Activated CD4-positive, alpha-beta T cell treated with anti-CD3 and anti-CD28 coated beads for 36 hours (primary cell): ENCODE measurements at regions not wholly inside any gene's neighbourhood (a gene's known extent, or its start where the extent isn't known, plus 50 kb on each side); places are given as distances from the start of the nearest gene placed in this dataset.

ENCODE experiments used
- ATAC-seq: fragments of 200-7000 bp; cut with Tn5 transposase; one replicate; pipeline ENCODE4 v1.10.0; 2021; ENCODE audit warnings: mild to moderate bottlenecking, moderate library complexity
- CTCF ChIA-PET: fragments of 350-600 bp; sonication (Branson Sonifier 250); formaldehyde crosslinking; loops from one replicate; lab custom pipeline; 2021; ENCODE audit warnings: antibody characterized with exemption; lab: Charles Lee
- POLR2A ChIA-PET: fragments of 350-600 bp; sonication (Branson Sonifier 250); formaldehyde crosslinking; loops from one replicate; lab custom pipeline; 2021; ENCODE audit warnings: antibody characterized with exemption, inconsistent platforms; lab: Charles Lee
- DNase-seq: peaks from one replicate; pipeline ENCODE4 v3.0.0-alpha.2; 2020
- H3K27ac Mint-ChIP-seq: one replicate; pipeline ENCODE4 v1.8.0; 2021; ENCODE audit warnings: mixed read lengths
- H3K27me3 Mint-ChIP-seq: one replicate; pipeline ENCODE4 v1.8.0; 2021; ENCODE audit warnings: mixed read lengths
- H3K36me3 Mint-ChIP-seq: one replicate; pipeline ENCODE4 v1.8.0; 2021; ENCODE audit warnings: low read depth, mixed read lengths
- H3K4me1 Mint-ChIP-seq: one replicate; pipeline ENCODE4 v1.8.0; 2021; ENCODE audit warnings: mixed read lengths
- H3K4me3 Mint-ChIP-seq: one replicate; pipeline ENCODE4 v1.8.0; 2021; ENCODE audit warnings: mild to moderate bottlenecking, moderate library complexity, mixed read lengths
- H3K9me3 Mint-ChIP-seq: one replicate; pipeline ENCODE4 v1.8.0; 2021; ENCODE audit warnings: low read depth, mixed read lengths
- intact Hi-C, 2 experiments: fragments of 100-400 bp; cut with DNase I in 1 of 2; cut with micrococcal nuclease in 1 of 2; formaldehyde crosslinking; loops; one replicate each; pipeline versions ENCODE4 v1.14.2 to v1.15.1; 2022 to 2024; cut with DNase I, micrococcal nuclease

GRCh38 chr13:59352600-59352999, 811.1 kb downstream of the DIAPH3 start:
- ChIA-PET CTCF (no interaction called here), POLR2A (no interaction called here)
- H3K4me1 Mint-ChIP-seq, result no peaks in the 10 kb centered on the region
- peaks cover 5% of the 10 kb centered on the region for H3K27me3 Mint-ChIP-seq
- no peak overlapping the region for H3K27ac Mint-ChIP-seq
- intact Hi-C loops, result no loop called here
- H3K4me3 Mint-ChIP-seq, result no peak overlapping the region
- no peaks in the 10 kb centered on the region for H3K36me3 Mint-ChIP-seq
- no peaks in the 10 kb centered on the region for H3K9me3 Mint-ChIP-seq
- ATAC-seq (no peak), DNase-seq (no peak)

GRCh38 chr13:59354665-59355369, 808.9 kb downstream of the DIAPH3 start:
- no peak overlapping the region for H3K27ac Mint-ChIP-seq
- no peaks in the 10 kb centered on the region for H3K9me3 Mint-ChIP-seq
- intact Hi-C loops, result no loop called here
- H3K4me1 Mint-ChIP-seq, result peaks cover 2% of the 10 kb centered on the region
- DNase-seq (no peak), ATAC-seq (no peak)
- H3K27me3 Mint-ChIP-seq, result peaks cover 2% of the 10 kb centered on the region
- POLR2A ChIA-PET, result no interaction called here
- no peak overlapping the region for H3K4me3 Mint-ChIP-seq
- CTCF ChIA-PET, result no interaction called here
- H3K36me3 Mint-ChIP-seq, result no peaks in the 10 kb centered on the region

- ChIA-PET POLR2A (no interaction called here), CTCF (no interaction called here)
- no peaks in the 10 kb centered on the region for H3K27me3 Mint-ChIP-seq
- no peak overlapping the region for H3K27ac Mint-ChIP-seq
- intact Hi-C loops, result no loop called here
- DNase-seq, result no peak
- H3K4me1 Mint-ChIP-seq, result peaks cover 5% of the 10 kb centered on the region
- no peaks in the 10 kb centered on the region for H3K9me3 Mint-ChIP-seq
- H3K4me3 Mint-ChIP-seq, result no peak overlapping the region
- no peak for ATAC-seq
- H3K36me3 Mint-ChIP-seq, result no peaks in the 10 kb centered on the region
These were observed 807.1 kb downstream of the DIAPH3 start for GRCh38 chr13:59356607-59357006.

GRCh38 chr13:59358014-59358413, 805.7 kb downstream of the DIAPH3 start:
- ATAC-seq, result no peak
- no peaks in the 10 kb centered on the region for H3K27me3 Mint-ChIP-seq
- no peak overlapping the region for H3K4me3 Mint-ChIP-seq
- ChIA-PET POLR2A (no interaction called here), CTCF (no interaction called here)
- H3K27ac Mint-ChIP-seq, result no peak overlapping the region
- H3K4me1 Mint-ChIP-seq, result peaks cover 5% of the 10 kb centered on the region
- no peaks in the 10 kb centered on the region for H3K9me3 Mint-ChIP-seq
- H3K36me3 Mint-ChIP-seq, result no peaks in the 10 kb centered on the region
- intact Hi-C loops, result no loop called here
- DNase-seq, result no peak

GRCh38 chr13:59360108-59360507, 803.6 kb downstream of the DIAPH3 start:
- ChIA-PET CTCF (no interaction called here), POLR2A (no interaction called here)
- Mint-ChIP-seq H3K9me3 (no peaks in the 10 kb centered on the region), H3K4me3 (no peak overlapping the region), H3K27ac (no peak overlapping the region), H3K27me3 (no peaks in the 10 kb centered on the region), H3K36me3 (no peaks in the 10 kb centered on the region), H3K4me1 (peaks cover 5% of the 10 kb centered on the region)
- peak; percentile 72 for ATAC-seq
- peak; percentile 17 for DNase-seq
- intact Hi-C loops, result no loop called here

- DNase-seq (no peak), ATAC-seq (no peak)
- Mint-ChIP-seq H3K9me3 (no peaks in the 10 kb centered on the region), H3K36me3 (no peaks in the 10 kb centered on the region), H3K27ac (no peak overlapping the region), H3K4me3 (no peak overlapping the region), H3K4me1 (peaks cover 5% of the 10 kb centered on the region), H3K27me3 (no peaks in the 10 kb centered on the region)
- ChIA-PET POLR2A (no interaction called here), CTCF (interaction anchor here (0.5 kb wide), 1 partner anchor 14 kb away, joined by 3 read pairs; no protein-coding TSS in a partner anchor)
- intact Hi-C loops, result no loop called here
These were observed 802.8 kb downstream of the DIAPH3 start for GRCh38 chr13:59360916-59361315.

- POLR2A ChIA-PET, result no interaction called here
- no peak for ATAC-seq
- DNase-seq, result no peak
- H3K27me3 Mint-ChIP-seq, result no peaks in the 10 kb centered on the region
- no peak overlapping the region for H3K4me3 Mint-ChIP-seq
- H3K27ac Mint-ChIP-seq, result no peak overlapping the region
- intact Hi-C loops, result no loop called here
- H3K4me1 Mint-ChIP-seq, result peaks cover 5% of the 10 kb centered on the region
- H3K36me3 Mint-ChIP-seq, result no peaks in the 10 kb centered on the region
- CTCF ChIA-PET, result interaction anchor here (0.7 kb wide), 1 partner anchor 172 kb away, joined by 3 read pairs; no protein-coding TSS in a partner anchor
- H3K9me3 Mint-ChIP-seq, result no peaks in the 10 kb centered on the region
These were observed 800.4 kb downstream of the DIAPH3 start for GRCh38 chr13:59363313-59363712.

GRCh38 chr13:59363947-59364346, 799.8 kb downstream of the DIAPH3 start:
- ChIA-PET POLR2A (no interaction called here), CTCF (interaction anchor here (0.5 kb wide), 1 partner anchor 982 kb away, joined by 3 read pairs; no protein-coding TSS in a partner anchor)
- no peak for ATAC-seq
- DNase-seq, result no peak
- H3K4me1 Mint-ChIP-seq, result peaks cover 4% of the 10 kb centered on the region
- H3K4me3 Mint-ChIP-seq, result no peak overlapping the region
- intact Hi-C loops, result no loop called here
- no peaks in the 10 kb centered on the region for H3K36me3 Mint-ChIP-seq
- H3K9me3 Mint-ChIP-seq, result no peaks in the 10 kb centered on the region
- H3K27me3 Mint-ChIP-seq, result peaks cover 5% of the 10 kb centered on the region
- no peak overlapping the region for H3K27ac Mint-ChIP-seq

- Mint-ChIP-seq H3K4me3 (no peak overlapping the region), H3K4me1 (peaks cover 3% of the 10 kb centered on the region), H3K36me3 (no peaks in the 10 kb centered on the region), H3K27ac (no peak overlapping the region), H3K9me3 (no peaks in the 10 kb centered on the region), H3K27me3 (peaks cover 8% of the 10 kb centered on the region)
- intact Hi-C loops, result no loop called here
- ChIA-PET POLR2A (no interaction called here), CTCF (interaction anchor here (0.7 kb wide), 1 partner anchor 29 kb away, joined by 3 read pairs; no protein-coding TSS in a partner anchor)
- DNase-seq, result no peak
- ATAC-seq, result no peak
These were observed 799.1 kb downstream of the DIAPH3 start for GRCh38 chr13:59364641-59365085.

GRCh38 chr13:59367467-59367866, 796.3 kb downstream of the DIAPH3 start:
- ATAC-seq, result no peak
- Mint-ChIP-seq H3K36me3 (no peaks in the 10 kb centered on the region), H3K4me1 (no peaks in the 10 kb centered on the region), H3K4me3 (no peak overlapping the region), H3K9me3 (no peaks in the 10 kb centered on the region), H3K27me3 (peaks cover 8% of the 10 kb centered on the region), H3K27ac (no peak overlapping the region)
- CTCF ChIA-PET, result interaction anchor here (0.5 kb wide), 1 partner anchor 26 kb away, joined by 4 read pairs; no protein-coding TSS in a partner anchor
- POLR2A ChIA-PET, result no interaction called here
- intact Hi-C loops, result no loop called here
- no peak for DNase-seq

- intact Hi-C loops, result no loop called here
These were observed 795.8 kb downstream of the DIAPH3 start for GRCh38 chr13:59367904-59368303.

GRCh38 chr13:59368693-59369092, 795.0 kb downstream of the DIAPH3 start:
- Mint-ChIP-seq H3K9me3 (no peaks in the 10 kb centered on the region), H3K27me3 (peaks cover 8% of the 10 kb centered on the region), H3K4me3 (no peak overlapping the region), H3K4me1 (no peaks in the 10 kb centered on the region), H3K36me3 (no peaks in the 10 kb centered on the region), H3K27ac (no peak overlapping the region)
- no peak for DNase-seq
- ChIA-PET POLR2A (no interaction called here), CTCF (no interaction called here)
- intact Hi-C loops, result no loop called here
- no peak for ATAC-seq

More at GRCh38 chr13:59367904-59368303, 795.8 kb downstream of the DIAPH3 start:
- POLR2A ChIA-PET, result no interaction called here
- Mint-ChIP-seq H3K4me1 (no peaks in the 10 kb centered on the region), H3K27me3 (peaks cover 8% of the 10 kb centered on the region), H3K4me3 (no peak overlapping the region), H3K27ac (no peak overlapping the region), H3K36me3 (no peaks in the 10 kb centered on the region), H3K9me3 (no peaks in the 10 kb centered on the region)
- no peak for DNase-seq
- no peak for ATAC-seq
- CTCF ChIA-PET, result interaction anchor here (0.5 kb wide), 1 partner anchor 26 kb away, joined by 4 read pairs; no protein-coding TSS in a partner anchor
